ENCODE measurements at regions not wholly inside any gene's neighbourhood (a gene's known extent, or its start where the extent isn't known, plus 50 kb on each side); places are given as distances from the start of the nearest gene placed in this dataset.

GRCh38 chr3:153910387-153910786 is 210.8 kb upstream of the ARHGEF26 start:
- TF ChIP-seq, protein P1, sequence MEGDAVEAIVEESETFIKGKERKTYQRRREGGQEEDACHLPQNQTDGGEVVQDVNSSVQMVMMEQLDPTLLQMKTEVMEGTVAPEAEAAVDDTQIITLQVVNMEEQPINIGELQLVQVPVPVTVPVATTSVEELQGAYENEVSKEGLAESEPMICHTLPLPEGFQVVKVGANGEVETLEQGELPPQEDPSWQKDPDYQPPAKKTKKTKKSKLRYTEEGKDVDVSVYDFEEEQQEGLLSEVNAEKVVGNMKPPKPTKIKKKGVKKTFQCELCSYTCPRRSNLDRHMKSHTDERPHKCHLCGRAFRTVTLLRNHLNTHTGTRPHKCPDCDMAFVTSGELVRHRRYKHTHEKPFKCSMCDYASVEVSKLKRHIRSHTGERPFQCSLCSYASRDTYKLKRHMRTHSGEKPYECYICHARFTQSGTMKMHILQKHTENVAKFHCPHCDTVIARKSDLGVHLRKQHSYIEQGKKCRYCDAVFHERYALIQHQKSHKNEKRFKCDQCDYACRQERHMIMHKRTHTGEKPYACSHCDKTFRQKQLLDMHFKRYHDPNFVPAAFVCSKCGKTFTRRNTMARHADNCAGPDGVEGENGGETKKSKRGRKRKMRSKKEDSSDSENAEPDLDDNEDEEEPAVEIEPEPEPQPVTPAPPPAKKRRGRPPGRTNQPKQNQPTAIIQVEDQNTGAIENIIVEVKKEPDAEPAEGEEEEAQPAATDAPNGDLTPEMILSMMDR (IDR thresholded peaks at IDR 0.05): no peak
- no peak for TF ChIP-seq POLR2A (IDR thresholded peaks at IDR 0.05)
